Tibial nerve (tissue), 4 donors: ENCODE measurements at regions not wholly inside any gene's neighbourhood (a gene's known extent, or its start where the extent isn't known, plus 50 kb on each side); places are given as distances from the start of the nearest gene placed in this dataset.

ENCODE experiments used
- DNase-seq, 2 donors: peaks; one replicate each; pipeline ENCODE4 v3.0.0-alpha.2; 2019; ENCODE audit warnings: low spot score in 2 of 2
- H3K27ac ChIP-seq, 4 donors: fragments of 200-600 bp; sonication (generic) in 3 of 4; one replicate each; pipeline ENCODE4 v1.5.1; 2017 to 2019; ENCODE audit warnings: mild to moderate bottlenecking in 1 of 4
- H3K27me3 ChIP-seq, 2 donors: fragments of 200-600 bp; sonication (generic) in 1 of 2; one replicate each; pipeline versions ENCODE4 v1.5.1 to v1.6.0; 2017 to 2019
- H3K36me3 ChIP-seq, 3 donors: fragments of 200-600 bp; sonication (generic); one replicate each; pipeline ENCODE4 v1.5.1; 2018 to 2019
- H3K4me1 ChIP-seq, 4 donors: fragments of 200-600 bp; sonication (generic) in 3 of 4; one replicate each; pipeline ENCODE4 v1.5.1; 2017 to 2019
- H3K4me3 ChIP-seq, 4 donors: fragments of 200-600 bp; sonication (generic) in 3 of 4; one replicate each; pipeline ENCODE4 v1.5.1; 2017 to 2019; ENCODE audit warnings: mild to moderate bottlenecking in 1 of 4, moderate library complexity in 1 of 4
- H3K9me3 ChIP-seq, 4 donors: fragments of 200-600 bp; sonication (generic) in 3 of 4; one replicate each; pipeline ENCODE4 v1.5.1; 2017 to 2019
- CTCF ChIP-seq, 5 experiments: fragments of 200-600 bp in 3 of 5; fragments of 450-650 bp in 2 of 5; sonication (generic) in 3 of 5; IDR thresholded peaks; one replicate each; pipeline ENCODE4 v1.5.1; 2016 to 2019; ENCODE audit warnings: antibody characterized with exemption in 5 of 5, mild to moderate bottlenecking in 3 of 5, moderate library complexity in 2 of 5
- EP300 ChIP-seq, 2 donors: sonication (generic); formaldehyde crosslinking; IDR thresholded peaks; one replicate each; pipeline ENCODE4 v1.6.1; 2017; ENCODE audit warnings: antibody characterized with exemption in 2 of 2, mild to moderate bottlenecking in 1 of 2
- POLR2A ChIP-seq, 2 donors: fragments of 450-650 bp; IDR thresholded peaks; one replicate each; pipeline ENCODE4 v1.6.1; 2017; ENCODE audit warnings: antibody characterized with exemption in 2 of 2, mild to moderate bottlenecking in 2 of 2, moderate library complexity in 2 of 2
- WGBS, 2 donors: methylation state at CpG; one replicate each; pipeline ENCODE4 v1.1.5; 2018; 5-methylcytosine and 5-hydroxymethylcytosine counted together

- 45 to 47% methylated on average over 11 of the region's 11 CpGs for WGBS, 2 donors
- DNase-seq: no peak
- Histone ChIP-seq H3K4me3 (no peak overlapping the region), H3K36me3 (no peaks in the 10 kb centered on the region), H3K27ac (no peak overlapping the region), H3K4me1 (no peaks in the 10 kb centered on the region), H3K27me3 (no peaks in the 10 kb centered on the region), H3K9me3 (no peaks in the 10 kb centered on the region)
- TF ChIP-seq CTCF (IDR thresholded peaks at IDR 0.05): no peak
- no peak for TF ChIP-seq POLR2A (IDR thresholded peaks at IDR 0.05)
- no peak for TF ChIP-seq EP300 (IDR thresholded peaks at IDR 0.05)
Measured at GRCh38 chrX:3166670-3167455, 125.6 kb downstream of the ARSF start.

GRCh38 chrX:3165808-3166207, 124.5 kb downstream of the ARSF start:
- TF ChIP-seq CTCF (IDR thresholded peaks at IDR 0.05): no peak
- TF ChIP-seq POLR2A (IDR thresholded peaks at IDR 0.05): no peak
- TF ChIP-seq EP300 (IDR thresholded peaks at IDR 0.05): no peak
- 68 to 82% methylated on average over 5 of the region's 5 CpGs for WGBS, 2 donors
- no peak overlapping the region for H3K4me3 ChIP-seq
- H3K4me1 ChIP-seq: no peaks in the 10 kb centered on the region
- no peak overlapping the region for H3K27ac ChIP-seq
- no peaks in the 10 kb centered on the region for H3K9me3 ChIP-seq
- no peak for DNase-seq
- H3K36me3 ChIP-seq: no peaks in the 10 kb centered on the region
- no peaks in the 10 kb centered on the region for H3K27me3 ChIP-seq
